PC-3 (cell line): ENCODE measurements at regions not wholly inside any gene's neighbourhood (a gene's known extent, or its start where the extent isn't known, plus 50 kb on each side); places are given as distances from the start of the nearest gene placed in this dataset.
"Not testable (repeated sequence)": the region's sequence is repeated elsewhere in the genome, so short reads cannot be mapped to it uniquely, and the experiment has no call there.

Source experiments
- ATAC-seq: fragments of 200-7000 bp; cut with Tn5 transposase; 2 replicates; pipeline ENCODE4 v1.9.1; 2020; ENCODE audit warnings: mild to moderate bottlenecking, moderate library complexity
- BruUV-seq: library from RNA; stranded (reverse); fragments of 400-500 nt; replicated peaks from 2 replicates; lab custom pipeline; 2021; lab: Mats Ljungman, UMichigan
- CTCF ChIA-PET: fragments of 300-600 bp; sonication (Branson Sonifier 250); formaldehyde crosslinking; loops from one replicate; lab custom pipeline; 2022; ENCODE audit warnings: antibody characterized with exemption; lab: Charles Lee
- POLR2A ChIA-PET: fragments of 300-600 bp; sonication (Branson Sonifier 250); formaldehyde crosslinking; loops from one replicate; lab custom pipeline; 2022; ENCODE audit warnings: antibody characterized with exemption; ENCODE audit not compliant: unreplicated experiment; lab: Charles Lee
- DNase-seq: peaks from one replicate; pipeline ENCODE4 v3.0.0-alpha.2; 2015
- H2AFZ ChIP-seq: fragments of 300-600 bp; sonication (generic); 2 replicates; pipeline ENCODE4 v1.6.0; 2016; ENCODE audit warnings: antibody characterized with exemption, low read length
- H3F3A ChIP-seq: fragments of 300-600 bp; sonication (generic); one replicate; pipeline ENCODE4 v1.6.0; 2017; ENCODE audit warnings: antibody characterized with exemption, low read length, control low read depth, mild to moderate bottlenecking; ENCODE audit not compliant: unreplicated experiment
- H3K27ac ChIP-seq: fragments of 300-600 bp; sonication (generic); 2 replicates; pipeline ENCODE4 v1.5.1; 2016; ENCODE audit warnings: mild to moderate bottlenecking, low read length
- H3K27me3 ChIP-seq: fragments of 300-600 bp; sonication (generic); 2 replicates; pipeline ENCODE4 v1.6.1; 2016; ENCODE audit warnings: low read length, mixed read lengths
- H3K36me3 ChIP-seq: fragments of 300-600 bp; sonication (generic); 2 replicates; pipeline ENCODE4 v1.6.1; 2016; ENCODE audit warnings: low read depth, mixed run types, low read length, mixed read lengths
- H3K4me1 ChIP-seq: fragments of 300-600 bp; sonication (generic); 2 replicates; pipeline ENCODE4 v1.5.1; 2016; ENCODE audit warnings: low read length; ENCODE audit not compliant: insufficient read depth
- H3K4me2 ChIP-seq: fragments of 300-600 bp; sonication (generic); 2 replicates; pipeline ENCODE4 v1.6.0; 2016; ENCODE audit warnings: low read length
- H3K4me3 ChIP-seq: fragments of 300-600 bp; sonication (generic); 2 replicates; pipeline ENCODE4 v1.5.1; 2016; ENCODE audit warnings: mild to moderate bottlenecking, low read length, mixed read lengths
- H3K79me2 ChIP-seq: fragments of 300-600 bp; sonication (generic); 2 replicates; pipeline ENCODE4 v1.6.1; 2017; ENCODE audit warnings: low read length, mixed read lengths
- H3K9ac ChIP-seq: fragments of 300-600 bp; sonication (generic); 2 replicates; pipeline ENCODE4 v1.6.0; 2016; ENCODE audit warnings: mild to moderate bottlenecking, low read length
- H3K9me2 ChIP-seq: fragments of 300-600 bp; sonication (generic); replicated peaks from 2 replicates; pipeline ENCODE4 v1.6.1; 2016; ENCODE audit warnings: mixed run types, low read length, mixed read lengths
- H3K9me3 ChIP-seq: fragments of 300-600 bp; sonication (generic); 2 replicates; pipeline ENCODE4 v1.6.1; 2016; ENCODE audit warnings: low read length, mixed read lengths
- H4K20me1 ChIP-seq: fragments of 300-600 bp; sonication (generic); 2 replicates; pipeline ENCODE4 v1.6.1; 2016; ENCODE audit warnings: low read length, mixed read lengths
- EZH2 ChIP-seq: fragments of 300-600 bp; sonication (generic); IDR thresholded peaks from one replicate; pipeline ENCODE4 v1.6.1; 2017; ENCODE audit warnings: antibody characterized with exemption, mild to moderate bottlenecking, low read length; ENCODE audit not compliant: unreplicated experiment
- EZH2phosphoT487 ChIP-seq: fragments of 300-600 bp; sonication (generic); IDR thresholded peaks from 2 replicates; pipeline ENCODE4 v1.6.1; 2018; ENCODE audit warnings: mild to moderate bottlenecking, antibody characterized with exemption, low read length, borderline replicate concordance
- intact Hi-C: fragments of 100-400 bp; cut with micrococcal nuclease; formaldehyde crosslinking; loops from 2 replicates; pipeline ENCODE4 v1.9.0; 2023
- TF ChIP-seq, protein P1 (sequence below): fragments of 300-600 bp; sonication (generic); conservative IDR thresholded peaks from 2 replicates; pipeline ENCODE4 v1.5.1; 2017; ENCODE audit warnings: antibody characterized with exemption, low read depth, mild to moderate bottlenecking, low read length

- intact Hi-C loops, result no loop called here
- Histone ChIP-seq H3K9me3 (no peaks in the 10 kb centered on the region), H3K9me2 (no peaks in the 10 kb centered on the region), H3K79me2 (no peaks in the 10 kb centered on the region), H3F3A (no peaks in the 10 kb centered on the region), H2AFZ (no peak overlapping the region), H3K4me3 (no peak overlapping the region), H3K36me3 (no peaks in the 10 kb centered on the region), H3K4me2 (no peak overlapping the region), H3K27ac (no peak overlapping the region), H3K27me3 (peaks cover 50% of the 10 kb centered on the region), H3K4me1 (no peaks in the 10 kb centered on the region), H4K20me1 (no peaks in the 10 kb centered on the region), H3K9ac (no peak overlapping the region)
- ChIA-PET POLR2A (no interaction called here), CTCF (no interaction called here)
- DNase-seq (no peak), ATAC-seq (no peak)
- TF ChIP-seq EZH2phosphoT487 (no peak), EZH2 (no peak)
- TF ChIP-seq, protein P1, sequence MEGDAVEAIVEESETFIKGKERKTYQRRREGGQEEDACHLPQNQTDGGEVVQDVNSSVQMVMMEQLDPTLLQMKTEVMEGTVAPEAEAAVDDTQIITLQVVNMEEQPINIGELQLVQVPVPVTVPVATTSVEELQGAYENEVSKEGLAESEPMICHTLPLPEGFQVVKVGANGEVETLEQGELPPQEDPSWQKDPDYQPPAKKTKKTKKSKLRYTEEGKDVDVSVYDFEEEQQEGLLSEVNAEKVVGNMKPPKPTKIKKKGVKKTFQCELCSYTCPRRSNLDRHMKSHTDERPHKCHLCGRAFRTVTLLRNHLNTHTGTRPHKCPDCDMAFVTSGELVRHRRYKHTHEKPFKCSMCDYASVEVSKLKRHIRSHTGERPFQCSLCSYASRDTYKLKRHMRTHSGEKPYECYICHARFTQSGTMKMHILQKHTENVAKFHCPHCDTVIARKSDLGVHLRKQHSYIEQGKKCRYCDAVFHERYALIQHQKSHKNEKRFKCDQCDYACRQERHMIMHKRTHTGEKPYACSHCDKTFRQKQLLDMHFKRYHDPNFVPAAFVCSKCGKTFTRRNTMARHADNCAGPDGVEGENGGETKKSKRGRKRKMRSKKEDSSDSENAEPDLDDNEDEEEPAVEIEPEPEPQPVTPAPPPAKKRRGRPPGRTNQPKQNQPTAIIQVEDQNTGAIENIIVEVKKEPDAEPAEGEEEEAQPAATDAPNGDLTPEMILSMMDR, result no peak
- BruUV-seq, result no TSS peak
Measured at GRCh38 chr12:131204416-131205274, 250.9 kb downstream of the ADGRD1 start.

- H3K36me3 ChIP-seq, H4K20me1 ChIP-seq, H3K4me1 ChIP-seq, H3K4me3 ChIP-seq, DNase-seq, H3K4me2 ChIP-seq, H3K9me2 ChIP-seq, H3K9ac ChIP-seq, ATAC-seq, intact Hi-C loops, POLR2A ChIA-PET, H3K79me2 ChIP-seq, BruUV-seq, CTCF ChIA-PET, H3K9me3 ChIP-seq, H3F3A ChIP-seq, H3K27ac ChIP-seq, H2AFZ ChIP-seq: not testable (repeated sequence)
- peaks cover 57% of the 10 kb centered on the region for H3K27me3 ChIP-seq
Measured at GRCh38 chr12:131205275-131205933, 251.7 kb downstream of the ADGRD1 start.

GRCh38 chr12:131206630-131207299, 253.1 kb downstream of the ADGRD1 start:
- H3K4me3 ChIP-seq, H3F3A ChIP-seq, H3K27ac ChIP-seq, POLR2A ChIA-PET, H3K36me3 ChIP-seq, CTCF ChIA-PET, ATAC-seq, H3K9me3 ChIP-seq, H3K9ac ChIP-seq, H2AFZ ChIP-seq, H4K20me1 ChIP-seq, H3K79me2 ChIP-seq, DNase-seq, intact Hi-C loops, H3K4me1 ChIP-seq, H3K9me2 ChIP-seq, BruUV-seq, H3K4me2 ChIP-seq: not testable (repeated sequence)
- H3K27me3 ChIP-seq, result peaks cover 71% of the 10 kb centered on the region

GRCh38 chr12:131207300-131207660, 253.6 kb downstream of the ADGRD1 start:
- CTCF ChIA-PET, H3K27ac ChIP-seq, H3K4me2 ChIP-seq, H3K9me2 ChIP-seq, H2AFZ ChIP-seq, H3F3A ChIP-seq, DNase-seq, H3K4me1 ChIP-seq, H3K9ac ChIP-seq, H3K79me2 ChIP-seq, H4K20me1 ChIP-seq, POLR2A ChIA-PET, H3K36me3 ChIP-seq, intact Hi-C loops, BruUV-seq, H3K4me3 ChIP-seq, ATAC-seq, H3K9me3 ChIP-seq: not testable (repeated sequence)
- peaks cover 76% of the 10 kb centered on the region for H3K27me3 ChIP-seq

GRCh38 chr12:131207841-131208240, 254.1 kb downstream of the ADGRD1 start:
- CTCF ChIA-PET, H3K4me1 ChIP-seq, H3K9me3 ChIP-seq, H3K36me3 ChIP-seq, H3K9me2 ChIP-seq, intact Hi-C loops, DNase-seq, H3K79me2 ChIP-seq, H4K20me1 ChIP-seq, H3K9ac ChIP-seq, POLR2A ChIA-PET, H2AFZ ChIP-seq, H3K4me3 ChIP-seq, H3F3A ChIP-seq, H3K4me2 ChIP-seq, H3K27ac ChIP-seq, ATAC-seq, BruUV-seq: not testable (repeated sequence)
- H3K27me3 ChIP-seq, result peaks cover 76% of the 10 kb centered on the region
